Hepatocyte (in vitro differentiated cells): ENCODE measurements at regions not wholly inside any gene's neighbourhood (a gene's known extent, or its start where the extent isn't known, plus 50 kb on each side); places are given as distances from the start of the nearest gene placed in this dataset.

ENCODE experiments used
- EZH2 ChIP-seq: fragments of 200-600 bp; sonication (generic); IDR thresholded peaks from 2 replicates; pipeline ENCODE4 v1.6.1; 2016; ENCODE audit warnings: antibody characterized with exemption, mild to moderate bottlenecking, borderline replicate concordance
- EZH2phosphoT487 ChIP-seq: fragments of 200-600 bp; sonication (generic); IDR thresholded peaks from one replicate; pipeline ENCODE4 v1.6.1; 2018; ENCODE audit warnings: antibody characterized with exemption, mild to moderate bottlenecking, low read depth, moderate library complexity; ENCODE audit not compliant: unreplicated experiment, severe bottlenecking
- TF ChIP-seq, protein P1 (sequence below): fragments of 200-600 bp; sonication (generic); IDR thresholded peaks from 2 replicates; pipeline ENCODE4 v1.5.1; 2016; ENCODE audit warnings: antibody characterized with exemption, mild to moderate bottlenecking; ENCODE audit not compliant: poor library complexity

DNA sequence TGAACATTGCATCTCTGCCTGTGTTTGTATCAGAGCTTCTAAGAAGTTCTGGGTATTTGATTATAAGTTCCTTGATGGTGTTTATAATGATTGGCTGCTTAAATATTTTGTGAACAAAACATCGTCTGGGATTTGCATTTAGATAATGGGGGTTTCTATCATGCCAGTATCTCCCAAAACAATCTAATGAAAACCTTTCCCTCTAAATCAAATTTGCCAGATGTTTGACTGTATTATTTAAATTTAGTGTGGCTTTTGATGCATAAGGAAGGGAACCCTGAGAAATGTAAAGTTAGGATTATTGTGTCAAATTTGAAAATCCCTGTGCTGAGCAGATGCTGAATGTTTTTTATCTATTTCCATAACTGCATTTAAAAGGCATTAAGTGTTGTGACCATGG lies 159.9 kb downstream of the HS3ST3A1 start:
- TF ChIP-seq, protein P1, sequence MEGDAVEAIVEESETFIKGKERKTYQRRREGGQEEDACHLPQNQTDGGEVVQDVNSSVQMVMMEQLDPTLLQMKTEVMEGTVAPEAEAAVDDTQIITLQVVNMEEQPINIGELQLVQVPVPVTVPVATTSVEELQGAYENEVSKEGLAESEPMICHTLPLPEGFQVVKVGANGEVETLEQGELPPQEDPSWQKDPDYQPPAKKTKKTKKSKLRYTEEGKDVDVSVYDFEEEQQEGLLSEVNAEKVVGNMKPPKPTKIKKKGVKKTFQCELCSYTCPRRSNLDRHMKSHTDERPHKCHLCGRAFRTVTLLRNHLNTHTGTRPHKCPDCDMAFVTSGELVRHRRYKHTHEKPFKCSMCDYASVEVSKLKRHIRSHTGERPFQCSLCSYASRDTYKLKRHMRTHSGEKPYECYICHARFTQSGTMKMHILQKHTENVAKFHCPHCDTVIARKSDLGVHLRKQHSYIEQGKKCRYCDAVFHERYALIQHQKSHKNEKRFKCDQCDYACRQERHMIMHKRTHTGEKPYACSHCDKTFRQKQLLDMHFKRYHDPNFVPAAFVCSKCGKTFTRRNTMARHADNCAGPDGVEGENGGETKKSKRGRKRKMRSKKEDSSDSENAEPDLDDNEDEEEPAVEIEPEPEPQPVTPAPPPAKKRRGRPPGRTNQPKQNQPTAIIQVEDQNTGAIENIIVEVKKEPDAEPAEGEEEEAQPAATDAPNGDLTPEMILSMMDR, result no peak
- TF ChIP-seq EZH2phosphoT487, result no peak
- TF ChIP-seq EZH2, result no peak
